ENCODE measurements at regions not wholly inside any gene's neighbourhood (a gene's known extent, or its start where the extent isn't known, plus 50 kb on each side); places are given as distances from the start of the nearest gene placed in this dataset.
"Not testable (repeated sequence)": the region's sequence is repeated elsewhere in the genome, so short reads cannot be mapped to it uniquely, and the experiment has no call there.

GRCh38 chr2:176424746-176425145, 155.5 kb downstream of the MTX2 start:
- intact Hi-C loops (cut with DNase I; ENCODE audit: low total_unique reads): no loop called here
- no peak for DNase-seq
- Histone ChIP-seq H3K27me3 (no peaks in the 10 kb centered on the region), H3K36me3 (no peaks in the 10 kb centered on the region), H3K9me3 (no peaks in the 10 kb centered on the region), H3K4me1 (peaks cover 0 to 12% (median 2%) of the 10 kb centered on the region in 4 donors), H3K27ac (no peak overlapping the region), H3K4me3 (no peak overlapping the region)
- no peak for TF ChIP-seq CTCF (IDR thresholded peaks at IDR 0.05)

- DNase-seq: no peak
- TF ChIP-seq CTCF (IDR thresholded peaks at IDR 0.05): no peak
- Histone ChIP-seq H3K4me1 (no peaks in the 10 kb centered on the region), H3K27me3 (no peaks in the 10 kb centered on the region), H3K36me3 (no peaks in the 10 kb centered on the region), H3K27ac (no peak overlapping the region), H3K4me3 (no peak overlapping the region), H3K9me3 (no peaks in the 10 kb centered on the region)
- intact Hi-C loops (cut with DNase I; ENCODE audit: low total_unique reads): no loop called here
These were observed 158.3 kb downstream of the MTX2 start for GRCh38 chr2:176427549-176427948.

GRCh38 chr2:176428944-176429469, 159.8 kb downstream of the MTX2 start:
- H3K36me3 ChIP-seq; H3K9me3 ChIP-seq; H3K4me1 ChIP-seq; H3K4me3 ChIP-seq; H3K27me3 ChIP-seq; DNase-seq; H3K27ac ChIP-seq; intact Hi-C loops (cut with DNase I; ENCODE audit: low total_unique reads): not testable (repeated sequence)

GRCh38 chr2:176432434-176432833, 163.2 kb downstream of the MTX2 start:
- Histone ChIP-seq H3K27ac (no peak overlapping the region), H3K4me1 (no peaks in the 10 kb centered on the region), H3K27me3 (no peaks in the 10 kb centered on the region), H3K9me3 (no peaks in the 10 kb centered on the region), H3K36me3 (no peaks in the 10 kb centered on the region), H3K4me3 (no peak overlapping the region)
- no peak for TF ChIP-seq CTCF (IDR thresholded peaks at IDR 0.05)
- DNase-seq: no peak
- intact Hi-C loops (cut with DNase I; ENCODE audit: low total_unique reads): no loop called here

GRCh38 chr2:176435729-176436128, 166.5 kb downstream of the MTX2 start:
- TF ChIP-seq CTCF (IDR thresholded peaks at IDR 0.05): no peak
- no peak overlapping the region for H3K27ac ChIP-seq
- intact Hi-C loops (cut with DNase I; ENCODE audit: low total_unique reads): no loop called here
- H3K4me1 ChIP-seq: no peaks in the 10 kb centered on the region
- no peak overlapping the region for H3K4me3 ChIP-seq
- no peak for DNase-seq
- no peaks in the 10 kb centered on the region for H3K9me3 ChIP-seq
- no peaks in the 10 kb centered on the region for H3K36me3 ChIP-seq
- no peaks in the 10 kb centered on the region for H3K27me3 ChIP-seq

GRCh38 chr2:176443946-176444345, 174.7 kb downstream of the MTX2 start:
- H3K4me3 ChIP-seq: no peak overlapping the region
- H3K9me3 ChIP-seq: no peaks in the 10 kb centered on the region
- no peaks in the 10 kb centered on the region for H3K36me3 ChIP-seq
- H3K27me3 ChIP-seq: no peaks in the 10 kb centered on the region
- no peak overlapping the region for H3K27ac ChIP-seq
- TF ChIP-seq CTCF (IDR thresholded peaks at IDR 0.05): no peak
- no peaks in the 10 kb centered on the region for H3K4me1 ChIP-seq
- no peak for DNase-seq
- intact Hi-C loops (cut with DNase I; ENCODE audit: low total_unique reads): no loop called here

All from tibial artery (tissue), 4 donors.